ENCODE measurements at regions not wholly inside any gene's neighbourhood (a gene's known extent, or its start where the extent isn't known, plus 50 kb on each side); places are given as distances from the start of the nearest gene placed in this dataset.
"Not testable (repeated sequence)": the region's sequence is repeated elsewhere in the genome, so short reads cannot be mapped to it uniquely, and the experiment has no call there.

- no peak for DNase-seq (ENCODE audit: low read depth in 2 of 2)
Observed at GRCh38 chr10:125455431-125455830, 227.5 kb downstream of the TEX36 start.

- DNase-seq (ENCODE audit: low read depth in 2 of 2) = no peak
Observed at GRCh38 chr10:125451319-125451718, 231.6 kb downstream of the TEX36 start.

- no peak for DNase-seq (ENCODE audit: low read depth in 2 of 2)
Observed at GRCh38 chr10:125450218-125450617, 232.7 kb downstream of the TEX36 start.

- no peak for DNase-seq (ENCODE audit: low read depth in 2 of 2)
Observed at GRCh38 chr10:125449571-125449970, 233.4 kb downstream of the TEX36 start.

GRCh38 chr10:125448596-125448995 is 234.4 kb downstream of the TEX36 start:
- DNase-seq (ENCODE audit: low read depth in 2 of 2) = no peak

GRCh38 chr10:125444790-125445189 is 238.2 kb downstream of the TEX36 start:
- DNase-seq (ENCODE audit: low read depth in 2 of 2) = no peak

GRCh38 chr10:125442856-125443540 is 240.0 kb downstream of the TEX36 start:
- DNase-seq (ENCODE audit: low read depth in 2 of 2) = no peak

- no peak for DNase-seq (ENCODE audit: low read depth in 2 of 2)
Observed at GRCh38 chr10:125441151-125441550, 241.8 kb downstream of the TEX36 start.

GRCh38 chr10:125431149-125431548 is 251.8 kb downstream of the TEX36 start:
- no peak for DNase-seq (ENCODE audit: low read depth in 2 of 2)

GRCh38 chr10:125428054-125428453 is 254.9 kb downstream of the TEX36 start:
- no peak for DNase-seq (ENCODE audit: low read depth in 2 of 2)

GRCh38 chr10:125424191-125424847 is 258.6 kb downstream of the TEX36 start:
- no peak for DNase-seq (ENCODE audit: low read depth in 2 of 2)

GRCh38 chr10:125423569-125423968 is 259.4 kb downstream of the TEX36 start:
- no peak for DNase-seq (ENCODE audit: low read depth in 2 of 2)

- no peak for DNase-seq (ENCODE audit: low read depth in 2 of 2)
Observed at GRCh38 chr10:125419831-125420230, 259.5 kb upstream of the CTBP2 start.

- DNase-seq (ENCODE audit: low read depth in 2 of 2) = no peak
Observed at GRCh38 chr10:125419146-125419545, 258.8 kb upstream of the CTBP2 start.

GRCh38 chr10:125417605-125418004 is 257.2 kb upstream of the CTBP2 start:
- no peak for DNase-seq (ENCODE audit: low read depth in 2 of 2)

GRCh38 chr10:125415964-125416363 is 255.6 kb upstream of the CTBP2 start:
- DNase-seq (ENCODE audit: low read depth in 2 of 2) = no peak

- no peak for DNase-seq (ENCODE audit: low read depth in 2 of 2)
Observed at GRCh38 chr10:125415006-125415633, 254.8 kb upstream of the CTBP2 start.

- DNase-seq (ENCODE audit: low read depth in 2 of 2) = no peak
Observed at GRCh38 chr10:125411724-125412123, 251.4 kb upstream of the CTBP2 start.

- no peak for DNase-seq (ENCODE audit: low read depth in 2 of 2)
Observed at GRCh38 chr10:125409756-125410155, 249.4 kb upstream of the CTBP2 start.

- DNase-seq (ENCODE audit: low read depth in 2 of 2) = no peak
Observed at GRCh38 chr10:125407557-125407956, 247.2 kb upstream of the CTBP2 start.

GRCh38 chr10:125407000-125407502 is 246.7 kb upstream of the CTBP2 start:
- no peak for DNase-seq (ENCODE audit: low read depth in 2 of 2)

- not testable (repeated sequence) for DNase-seq (ENCODE audit: low read depth in 2 of 2)
Observed at GRCh38 chr10:125404902-125405301, 244.5 kb upstream of the CTBP2 start.

GRCh38 chr10:125401462-125401861 is 241.1 kb upstream of the CTBP2 start:
- no peak for DNase-seq (ENCODE audit: low read depth in 2 of 2)

All from stimulated activated CD4-positive, alpha-beta T cell treated with anti-CD3 and anti-CD28 coated beads, Interleukin-4, amount 100 ng/mL, for 48 hours (primary cell).